ENCODE measurements at regions not wholly inside any gene's neighbourhood (a gene's known extent, or its start where the extent isn't known, plus 50 kb on each side); places are given as distances from the start of the nearest gene placed in this dataset.

GRCh38 chr18:45554389-45554737 is 60.9 kb upstream of the SLC14A2 start (continued):
- TF ChIP-seq ZNF624 (tag by site-specific recombination; IDR thresholded peaks at IDR 0.05), result no peak
- no peak for TF ChIP-seq ZNF600 (tag by site-specific recombination; IDR thresholded peaks at IDR 0.05)
- no peak for TF ChIP-seq TRIM28 (IDR thresholded peaks at IDR 0.05; ENCODE audit: borderline replicate concordance, low read length)
- no peak for TF ChIP-seq ZNF366 (tag by site-specific recombination; conservative IDR thresholded peaks at IDR 0.05)
- TF ChIP-seq, protein P1, sequence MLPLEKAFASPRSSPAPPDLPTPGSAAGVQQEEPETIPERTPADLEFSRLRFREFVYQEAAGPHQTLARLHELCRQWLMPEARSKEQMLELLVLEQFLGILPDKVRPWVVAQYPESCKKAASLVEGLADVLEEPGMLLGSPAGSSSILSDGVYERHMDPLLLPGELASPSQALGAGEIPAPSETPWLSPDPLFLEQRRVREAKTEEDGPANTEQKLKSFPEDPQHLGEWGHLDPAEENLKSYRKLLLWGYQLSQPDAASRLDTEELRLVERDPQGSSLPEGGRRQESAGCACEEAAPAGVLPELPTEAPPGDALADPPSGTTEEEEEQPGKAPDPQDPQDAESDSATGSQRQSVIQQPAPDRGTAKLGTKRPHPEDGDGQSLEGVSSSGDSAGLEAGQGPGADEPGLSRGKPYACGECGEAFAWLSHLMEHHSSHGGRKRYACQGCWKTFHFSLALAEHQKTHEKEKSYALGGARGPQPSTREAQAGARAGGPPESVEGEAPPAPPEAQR (tag by site-specific recombination; IDR thresholded peaks at IDR 0.05), result no peak
- TF ChIP-seq, protein P2, sequence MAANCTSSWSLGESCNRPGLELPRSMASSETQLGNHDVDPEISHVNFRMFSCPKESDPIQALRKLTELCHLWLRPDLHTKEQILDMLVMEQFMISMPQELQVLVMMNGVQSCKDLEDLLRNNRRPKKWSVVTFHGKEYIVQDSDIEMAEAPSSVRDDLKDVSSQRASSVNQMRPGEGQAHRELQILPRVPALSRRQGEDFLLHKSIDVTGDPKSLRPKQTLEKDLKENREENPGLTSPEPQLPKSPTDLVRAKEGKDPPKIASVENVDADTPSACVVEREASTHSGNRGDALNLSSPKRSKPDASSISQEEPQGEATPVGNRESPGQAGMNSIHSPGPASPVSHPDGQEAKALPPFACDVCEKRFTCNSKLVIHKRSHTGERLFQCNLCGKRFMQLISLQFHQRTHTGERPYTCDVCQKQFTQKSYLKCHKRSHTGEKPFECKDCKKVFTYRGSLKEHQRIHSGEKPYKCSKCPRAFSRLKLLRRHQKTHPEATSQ (tag by site-specific recombination; IDR thresholded peaks at IDR 0.05), result no peak
- no peak for TF ChIP-seq ZNF664 (tag by site-specific recombination; IDR thresholded peaks at IDR 0.05)
- TF ChIP-seq, protein P3, sequence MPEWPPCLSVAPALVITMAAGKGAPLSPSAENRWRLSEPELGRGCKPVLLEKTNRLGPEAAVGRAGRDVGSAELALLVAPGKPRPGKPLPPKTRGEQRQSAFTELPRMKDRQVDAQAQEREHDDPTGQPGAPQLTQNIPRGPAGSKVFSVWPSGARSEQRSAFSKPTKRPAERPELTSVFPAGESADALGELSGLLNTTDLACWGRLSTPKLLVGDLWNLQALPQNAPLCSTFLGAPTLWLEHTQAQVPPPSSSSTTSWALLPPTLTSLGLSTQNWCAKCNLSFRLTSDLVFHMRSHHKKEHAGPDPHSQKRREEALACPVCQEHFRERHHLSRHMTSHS (tag by site-specific recombination; IDR thresholded peaks at IDR 0.05), result no peak
- no peak for TF ChIP-seq ZNF514 (tag by site-specific recombination; IDR thresholded peaks at IDR 0.05)

DNA sequence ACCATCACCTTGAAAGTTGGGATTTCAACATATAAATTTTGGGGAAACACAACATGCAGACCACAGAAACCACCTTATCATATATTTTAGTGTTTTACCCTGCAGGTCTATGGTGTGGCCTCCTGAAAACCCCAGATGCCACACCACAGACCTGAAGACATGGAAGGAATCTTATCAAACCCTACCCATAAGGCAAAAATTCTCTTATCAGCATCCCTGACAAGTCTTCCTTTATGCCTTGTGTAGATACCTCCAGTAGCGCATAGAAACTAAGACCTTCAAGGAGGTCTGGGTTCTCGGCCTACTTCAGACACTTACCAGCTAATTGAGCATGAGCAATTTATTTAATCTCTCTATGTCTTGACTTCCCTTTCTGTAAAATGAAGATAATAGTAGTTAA is 59.1 kb upstream of the SLC14A2 start:
- no peaks in the 10 kb centered on the region for H3K36me3 ChIP-seq (ENCODE audit: control insufficient read depth in 2 of 2, insufficient read depth in 1 of 2, low read length in 2 of 2)
- no peaks in the 10 kb centered on the region; the same call in 1 of the 2 replicates for H3K4me1 ChIP-seq (ENCODE audit: control insufficient read depth, insufficient read depth, low read length)
- ChIA-PET POLR2A (no interaction called here), CTCF (no interaction called here)
- H3K4me3 ChIP-seq (ENCODE audit: low read depth, low read length), result no peak overlapping the region
- no peak for TF ChIP-seq ZNF248 (tag by site-specific recombination; IDR thresholded peaks at IDR 0.05)
- TF ChIP-seq WT1 (tag by site-specific recombination; IDR thresholded peaks at IDR 0.05), result no peak
- no peak for TF ChIP-seq ZNF560 (tag by site-specific recombination; IDR thresholded peaks at IDR 0.05; ENCODE audit: borderline replicate concordance)
- no peak for TF ChIP-seq YY1 (tag by site-specific recombination; IDR thresholded peaks at IDR 0.05)
- no peak for TF ChIP-seq ZNF544 (tag by site-specific recombination; IDR thresholded peaks at IDR 0.05)
- no peak for TF ChIP-seq ZFP41 (tag by site-specific recombination; IDR thresholded peaks at IDR 0.05; ENCODE audit: borderline replicate concordance)
- no peak for TF ChIP-seq ZNF202 (tag by site-specific recombination; IDR thresholded peaks at IDR 0.05; ENCODE audit: borderline replicate concordance)
- TF ChIP-seq, protein P4, sequence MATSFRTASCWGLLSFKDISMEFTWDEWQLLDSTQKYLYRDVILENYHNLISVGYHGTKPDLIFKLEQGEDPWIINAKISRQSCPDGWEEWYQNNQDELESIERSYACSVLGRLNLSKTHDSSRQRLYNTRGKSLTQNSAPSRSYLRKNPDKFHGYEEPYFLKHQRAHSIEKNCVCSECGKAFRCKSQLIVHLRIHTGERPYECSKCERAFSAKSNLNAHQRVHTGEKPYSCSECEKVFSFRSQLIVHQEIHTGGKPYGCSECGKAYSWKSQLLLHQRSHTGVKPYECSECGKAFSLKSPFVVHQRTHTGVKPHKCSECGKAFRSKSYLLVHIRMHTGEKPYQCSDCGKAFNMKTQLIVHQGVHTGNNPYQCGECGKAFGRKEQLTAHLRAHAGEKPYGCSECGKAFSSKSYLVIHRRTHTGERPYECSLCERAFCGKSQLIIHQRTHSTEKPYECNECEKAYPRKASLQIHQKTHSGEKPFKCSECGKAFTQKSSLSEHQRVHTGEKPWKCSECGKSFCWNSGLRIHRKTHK (tag by site-specific recombination; IDR thresholded peaks at IDR 0.05), result no peak
- TF ChIP-seq GLI2 (tag by site-specific recombination; IDR thresholded peaks at IDR 0.05; ENCODE audit: borderline replicate concordance, low read depth), result no peak
- TF ChIP-seq ZNF701 (tag by site-specific recombination; IDR thresholded peaks at IDR 0.05), result no peak
- no peak for TF ChIP-seq ZBTB8A (tag by site-specific recombination; IDR thresholded peaks at IDR 0.05)
- TF ChIP-seq ZNF155 (tag by site-specific recombination; IDR thresholded peaks at IDR 0.05), result no peak
- TF ChIP-seq OVOL3 (tag by site-specific recombination; IDR thresholded peaks at IDR 0.05), result no peak
- TF ChIP-seq ZNF747 (tag by site-specific recombination; IDR thresholded peaks at IDR 0.05), result no peak
- no peak for TF ChIP-seq SP2 (tag by site-specific recombination; IDR thresholded peaks at IDR 0.05)
- TF ChIP-seq ZNF174 (tag by site-specific recombination; IDR thresholded peaks at IDR 0.05), result no peak
- TF ChIP-seq ZNF157 (tag by site-specific recombination; IDR thresholded peaks at IDR 0.05), result no peak
- no peaks in the 10 kb centered on the region for H3K9me3 ChIP-seq (ENCODE audit: control insufficient read depth, insufficient read depth, low read depth, low read length)
- no peak overlapping the region for H3K27ac ChIP-seq (ENCODE audit: extremely low read depth, low read depth, low read length)

Data from HEK293 (cell line).